Coronary artery (tissue), 2 donors: ENCODE measurements at regions not wholly inside any gene's neighbourhood (a gene's known extent, or its start where the extent isn't known, plus 50 kb on each side); places are given as distances from the start of the nearest gene placed in this dataset.

ENCODE experiments used
- DNase-seq: peaks from one replicate; pipeline ENCODE4 v3.0.0-alpha.2; 2017; ENCODE audit warnings: low spot score
- H3K27ac ChIP-seq, 2 donors: fragments of 200-600 bp; sonication (generic); one replicate each; pipeline ENCODE4 v1.5.1; 2016 to 2019
- H3K4me3 ChIP-seq: fragments of 200-600 bp; sonication (generic); 2 replicates; pipeline ENCODE4 v1.5.1; 2016; ENCODE audit warnings: mild to moderate bottlenecking, moderate library complexity
- CTCF ChIP-seq: fragments of 200-600 bp; sonication (generic); IDR thresholded peaks from one replicate; pipeline ENCODE4 v1.5.1; 2019; ENCODE audit warnings: antibody characterized with exemption

DNA sequence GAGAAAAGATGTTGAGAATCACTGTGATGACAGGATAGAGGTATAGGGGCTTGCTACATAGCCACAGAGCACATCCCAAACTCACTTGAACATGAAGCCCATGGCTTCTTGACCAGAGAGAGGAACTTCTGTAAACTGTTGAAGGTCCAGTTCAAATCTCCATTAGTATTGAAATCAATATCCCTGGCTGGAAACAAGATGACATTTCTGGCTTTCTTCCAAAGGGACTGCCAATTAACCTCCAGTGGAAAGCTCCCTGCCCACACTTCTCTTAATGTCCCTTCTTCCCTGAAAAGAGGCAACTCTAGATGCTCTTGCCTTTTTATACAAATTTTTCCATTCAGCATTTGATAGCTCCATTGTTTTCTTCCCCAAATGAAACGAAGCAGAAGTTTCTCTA is 612.1 kb downstream of the EBF1 start:
- Histone ChIP-seq H3K4me3 (no peak overlapping the region), H3K27ac (no peak overlapping the region)
- no peak for DNase-seq
- no peak for TF ChIP-seq CTCF

- H3K27ac ChIP-seq = peak overlapping the region in 1 of 2 donors; percentile 64
- H3K4me3 ChIP-seq = no peak overlapping the region
- no peak for TF ChIP-seq CTCF
- DNase-seq = no peak
Observed at GRCh38 chr5:158487156-158487555, 612.6 kb downstream of the EBF1 start.

DNA sequence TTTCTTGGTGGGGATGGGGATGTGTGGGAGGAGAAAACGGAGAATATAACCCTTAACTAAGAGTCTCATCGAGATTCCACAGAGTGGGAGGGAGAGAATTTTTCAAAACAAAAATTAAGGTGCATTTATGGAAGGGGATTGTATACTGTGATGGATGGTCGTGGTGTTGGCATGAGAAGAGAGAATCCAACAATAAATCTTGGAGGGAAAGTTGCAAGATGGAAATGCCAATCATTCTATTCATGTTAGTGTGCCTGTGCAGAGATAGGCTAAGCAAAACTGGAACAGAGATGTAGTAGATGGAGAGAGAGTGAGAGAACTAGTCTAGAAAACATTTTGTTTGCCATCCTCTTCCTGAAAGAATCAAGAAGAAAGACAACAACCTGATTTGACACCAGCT is 613.1 kb downstream of the EBF1 start:
- no peak for DNase-seq
- no peak for TF ChIP-seq CTCF
- H3K4me3 ChIP-seq = no peak overlapping the region
- H3K27ac ChIP-seq = peak overlapping the region in 1 of 2 donors; percentile 64

GRCh38 chr5:158485604-158486081 is 614.1 kb downstream of the EBF1 start:
- TF ChIP-seq CTCF = no peak
- no peak for DNase-seq
- Histone ChIP-seq H3K4me3 (no peak overlapping the region), H3K27ac (peak overlapping the region in 1 of 2 donors; percentile 49)

DNA sequence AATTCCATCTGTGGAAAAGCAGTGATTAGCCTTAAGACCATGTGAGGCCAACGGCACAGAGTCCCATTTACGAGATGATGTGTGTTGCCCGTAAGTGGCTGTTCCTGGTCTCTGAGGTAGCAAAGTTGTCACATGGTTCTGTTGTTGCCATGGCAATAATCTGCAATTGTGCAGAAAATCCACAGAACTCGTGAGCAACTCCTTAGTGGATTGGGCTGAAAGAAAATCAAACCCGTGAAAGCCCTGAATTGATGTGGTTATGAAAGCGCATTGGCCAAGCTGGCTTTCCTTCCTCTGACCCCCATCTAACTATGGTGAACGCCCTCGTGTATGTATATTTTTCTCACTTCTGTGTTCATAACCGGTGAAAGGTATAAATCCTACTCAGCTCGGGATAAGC is 614.7 kb downstream of the EBF1 start:
- peak overlapping the region in 1 of 2 donors; percentile 49 for H3K27ac ChIP-seq
- TF ChIP-seq CTCF = no peak

DNA sequence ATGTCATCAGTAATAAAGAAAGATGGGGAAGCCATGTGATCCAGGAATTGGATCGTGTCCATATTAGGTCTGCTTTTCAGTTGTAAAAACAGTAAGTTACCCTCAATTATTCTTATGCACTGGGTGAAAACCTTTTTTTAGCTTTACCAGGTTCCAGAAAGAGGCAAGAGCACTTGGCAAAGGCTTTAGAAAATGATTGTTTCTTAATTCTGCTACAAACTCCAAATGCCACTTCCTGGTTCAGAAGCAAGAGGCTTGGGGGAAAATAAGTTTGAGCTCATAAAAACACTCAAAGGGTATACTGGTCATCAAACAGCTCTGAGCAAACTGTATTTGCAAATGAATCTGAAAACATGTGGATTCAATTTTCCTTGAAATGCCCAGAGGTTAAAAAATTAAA is 615.6 kb downstream of the EBF1 start:
- H3K27ac ChIP-seq = peak overlapping the region in 1 of 2 donors; percentile 49
- no peak overlapping the region for H3K4me3 ChIP-seq
- no peak for DNase-seq
- no peak for TF ChIP-seq CTCF

More for the DNA sequence above, 614.7 kb downstream of the EBF1 start:
- no peak overlapping the region for H3K4me3 ChIP-seq
- no peak for DNase-seq

DNA sequence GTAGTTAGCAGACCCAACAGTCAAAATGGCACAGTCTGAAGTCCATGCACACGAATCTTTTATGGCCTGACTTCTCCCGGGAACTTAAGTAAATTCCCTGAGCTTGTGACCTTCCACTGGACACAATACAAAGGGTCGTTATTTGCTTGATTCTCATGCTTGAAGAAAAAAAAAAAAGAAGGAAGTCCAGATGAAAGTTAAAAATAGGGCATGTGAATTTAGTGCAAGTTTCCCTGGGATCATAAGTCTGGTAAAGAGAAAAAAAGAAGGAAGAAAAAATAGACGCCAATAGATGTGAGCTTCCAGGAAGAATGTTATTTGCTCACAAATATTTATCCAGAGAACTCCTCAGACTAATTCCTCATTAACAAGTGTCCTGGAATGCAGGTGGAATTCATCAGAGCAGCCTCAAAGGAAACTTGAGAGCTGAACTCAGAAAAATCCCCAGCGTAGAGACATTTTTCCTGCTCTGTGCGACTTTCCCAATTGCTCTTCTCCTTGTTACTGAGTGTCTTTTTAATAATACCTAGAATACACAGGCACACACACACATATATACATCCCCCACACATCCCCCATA is 616.3 kb downstream of the EBF1 start:
- no peak overlapping the region for H3K4me3 ChIP-seq
- H3K27ac ChIP-seq = peak overlapping the region in 1 of 2 donors; percentile 49
- no peak for DNase-seq
- no peak for TF ChIP-seq CTCF
